Mucosa of descending colon (tissue), 3 donors: ENCODE measurements at regions not wholly inside any gene's neighbourhood (a gene's known extent, or its start where the extent isn't known, plus 50 kb on each side); places are given as distances from the start of the nearest gene placed in this dataset.

Source experiments
- ATAC-seq: fragments of 200-7000 bp; cut with Tn5 transposase; one replicate; pipeline ENCODE4 v1.9.1; 2020; ENCODE audit warnings: mild to moderate bottlenecking, moderate library complexity
- DNase-seq, 3 donors: peaks; one replicate each; pipeline ENCODE4 v3.0.0-alpha.2; 2020
- H3K36me3 ChIP-seq: fragments of 200-600 bp; one replicate; pipeline ENCODE4 v1.8.0; 2021; ENCODE audit warnings: low read depth, mild to moderate bottlenecking
- H3K4me1 ChIP-seq: fragments of 200-600 bp; one replicate; pipeline ENCODE4 v1.8.0; 2021; ENCODE audit warnings: low read depth, mild to moderate bottlenecking
- H3K4me3 ChIP-seq: fragments of 200-600 bp; one replicate; pipeline ENCODE4 v1.8.0; 2021; ENCODE audit warnings: mild to moderate bottlenecking
- H3K9me3 ChIP-seq: fragments of 200-600 bp; one replicate; pipeline ENCODE4 v1.8.0; 2021; ENCODE audit warnings: mild to moderate bottlenecking
- intact Hi-C, 2 donors: fragments of 100-400 bp; cut with DNase I in 1 of 2; cut with micrococcal nuclease in 1 of 2; formaldehyde crosslinking; loops; one replicate each; pipeline versions ENCODE4 v1.11.0 to v1.11.1; 2022; cut with DNase I, micrococcal nuclease
- TF ChIP-seq, protein P1 (sequence below): fragments of 200-600 bp; IDR thresholded peaks from one replicate; pipeline ENCODE4 v1.8.0; 2022; ENCODE audit warnings: antibody characterized with exemption, mild to moderate bottlenecking
- donor health status: DM: no; HTN: no; CAD: no; lungs with moderate emphysema.
- donor health status: DM: no; HTN: no; CAD: no.
- donor health status: DM: no; HTN: yes; CAD: no.

DNA sequence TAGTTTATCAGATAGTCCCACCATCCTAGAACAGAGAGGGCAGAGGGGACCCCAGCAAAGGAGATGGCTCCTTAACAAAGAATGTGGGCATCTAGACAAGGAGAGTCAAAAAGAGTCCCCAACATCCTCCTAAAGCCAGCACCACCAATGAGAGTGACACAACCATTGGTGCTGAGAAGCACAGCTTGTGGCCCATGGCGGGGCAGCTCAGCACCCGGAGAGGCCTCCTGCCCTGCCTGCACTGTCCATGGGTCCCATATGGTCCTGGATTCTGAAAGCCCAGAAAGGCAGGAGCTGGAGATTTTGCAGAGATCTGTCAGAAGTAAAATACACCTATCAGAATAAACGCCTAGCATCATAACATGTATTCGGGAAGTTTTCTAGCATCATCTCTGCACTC, 311.8 kb upstream of the ZNF32 start:
- no peak overlapping the region for H3K4me3 ChIP-seq
- ATAC-seq (no peak), DNase-seq (no peak)
- no peaks in the 10 kb centered on the region for H3K36me3 ChIP-seq
- peaks cover 3% of the 10 kb centered on the region for H3K4me1 ChIP-seq
- TF ChIP-seq, protein P1, sequence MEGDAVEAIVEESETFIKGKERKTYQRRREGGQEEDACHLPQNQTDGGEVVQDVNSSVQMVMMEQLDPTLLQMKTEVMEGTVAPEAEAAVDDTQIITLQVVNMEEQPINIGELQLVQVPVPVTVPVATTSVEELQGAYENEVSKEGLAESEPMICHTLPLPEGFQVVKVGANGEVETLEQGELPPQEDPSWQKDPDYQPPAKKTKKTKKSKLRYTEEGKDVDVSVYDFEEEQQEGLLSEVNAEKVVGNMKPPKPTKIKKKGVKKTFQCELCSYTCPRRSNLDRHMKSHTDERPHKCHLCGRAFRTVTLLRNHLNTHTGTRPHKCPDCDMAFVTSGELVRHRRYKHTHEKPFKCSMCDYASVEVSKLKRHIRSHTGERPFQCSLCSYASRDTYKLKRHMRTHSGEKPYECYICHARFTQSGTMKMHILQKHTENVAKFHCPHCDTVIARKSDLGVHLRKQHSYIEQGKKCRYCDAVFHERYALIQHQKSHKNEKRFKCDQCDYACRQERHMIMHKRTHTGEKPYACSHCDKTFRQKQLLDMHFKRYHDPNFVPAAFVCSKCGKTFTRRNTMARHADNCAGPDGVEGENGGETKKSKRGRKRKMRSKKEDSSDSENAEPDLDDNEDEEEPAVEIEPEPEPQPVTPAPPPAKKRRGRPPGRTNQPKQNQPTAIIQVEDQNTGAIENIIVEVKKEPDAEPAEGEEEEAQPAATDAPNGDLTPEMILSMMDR, result no peak
- intact Hi-C loops, result no loop called here
- no peaks in the 10 kb centered on the region for H3K9me3 ChIP-seq

DNA sequence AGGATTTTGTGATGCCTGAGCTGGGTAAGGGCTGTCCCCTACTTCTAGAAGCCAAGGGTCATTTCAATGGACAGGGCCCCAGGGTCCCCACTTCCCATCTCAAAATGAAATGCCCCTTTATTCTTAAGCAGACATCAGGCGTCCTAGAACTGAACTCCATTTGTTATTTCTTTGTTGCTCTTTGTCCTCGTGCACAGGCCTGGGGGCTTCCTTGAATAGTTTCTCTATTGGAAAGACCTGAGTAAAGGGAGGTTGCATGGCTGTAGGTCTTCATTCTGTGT, 311.4 kb upstream of the ZNF32 start:
- H3K36me3 ChIP-seq, result no peaks in the 10 kb centered on the region
- H3K4me1 ChIP-seq, result no peaks in the 10 kb centered on the region
- no peak for ATAC-seq
- intact Hi-C loops, result no loop called here
- no peak overlapping the region for H3K4me3 ChIP-seq
- no peaks in the 10 kb centered on the region for H3K9me3 ChIP-seq
- no peak for DNase-seq
- TF ChIP-seq, protein P1, result no peak

DNA sequence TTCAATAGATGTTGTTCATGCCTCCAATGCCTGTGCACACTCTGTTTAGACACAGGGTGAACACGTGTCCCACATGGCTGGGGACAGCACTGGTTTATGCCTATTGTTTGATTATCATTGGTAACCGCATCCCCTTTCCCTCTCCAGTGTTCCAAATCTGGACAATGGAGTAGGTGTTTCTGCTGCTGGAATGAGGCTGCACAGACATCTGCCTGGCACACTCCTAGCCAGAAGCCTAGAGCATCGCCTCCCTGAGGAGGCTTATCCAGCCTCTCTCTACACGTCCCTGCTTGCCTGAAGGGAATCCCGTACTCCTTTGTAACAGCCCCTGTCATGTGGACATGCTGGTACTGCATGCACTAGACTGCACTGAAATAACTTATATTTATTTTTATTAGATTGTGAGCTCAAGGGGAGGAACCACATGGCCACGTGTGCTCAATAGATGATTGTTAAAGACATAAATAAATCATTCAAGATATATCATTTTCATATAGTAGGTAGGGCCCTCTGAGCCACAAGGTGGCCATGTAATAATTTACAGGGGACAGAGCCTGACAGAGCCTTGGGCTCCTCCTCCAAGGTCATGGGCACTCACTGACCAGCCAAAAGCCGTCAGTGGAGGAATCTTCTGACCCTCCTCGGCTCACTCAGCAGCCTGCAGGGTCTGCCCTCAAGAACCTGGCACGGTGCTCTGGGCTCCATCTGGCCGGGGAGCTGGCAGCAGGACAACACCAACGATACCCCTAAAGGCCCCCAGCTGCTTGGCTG, 310.9 kb upstream of the ZNF32 start:
- no peaks in the 10 kb centered on the region for H3K9me3 ChIP-seq
- intact Hi-C loops, result no loop called here
- no peaks in the 10 kb centered on the region for H3K36me3 ChIP-seq
- DNase-seq (no peak), ATAC-seq (no peak)
- H3K4me3 ChIP-seq, result no peak overlapping the region
- no peaks in the 10 kb centered on the region for H3K4me1 ChIP-seq
- TF ChIP-seq, protein P1, result no peak

DNA sequence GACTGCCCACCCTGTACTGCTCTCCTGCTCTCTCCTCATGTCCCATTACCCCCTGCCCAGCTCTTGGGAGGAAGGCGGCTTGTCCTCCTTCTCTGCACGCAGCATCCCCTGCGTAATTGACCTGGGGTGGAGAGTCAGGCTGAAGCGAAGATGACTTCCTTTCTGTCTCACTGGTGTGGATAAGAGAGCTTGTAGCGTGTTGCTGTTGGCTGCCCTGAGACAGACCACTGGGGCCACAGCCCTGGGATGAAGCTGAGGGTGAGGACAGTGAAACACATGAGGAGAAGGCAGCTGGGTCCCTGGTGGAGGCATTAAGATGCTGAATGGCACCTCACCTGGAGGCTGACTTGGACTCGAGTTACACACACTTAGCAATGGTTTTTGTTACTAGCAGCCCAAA, 310.3 kb upstream of the ZNF32 start:
- ATAC-seq (no peak), DNase-seq (no peak)
- Histone ChIP-seq H3K36me3 (no peaks in the 10 kb centered on the region), H3K9me3 (no peaks in the 10 kb centered on the region), H3K4me3 (no peak overlapping the region), H3K4me1 (no peaks in the 10 kb centered on the region)
- TF ChIP-seq, protein P1, result no peak
- intact Hi-C loops, result no loop called here

DNA sequence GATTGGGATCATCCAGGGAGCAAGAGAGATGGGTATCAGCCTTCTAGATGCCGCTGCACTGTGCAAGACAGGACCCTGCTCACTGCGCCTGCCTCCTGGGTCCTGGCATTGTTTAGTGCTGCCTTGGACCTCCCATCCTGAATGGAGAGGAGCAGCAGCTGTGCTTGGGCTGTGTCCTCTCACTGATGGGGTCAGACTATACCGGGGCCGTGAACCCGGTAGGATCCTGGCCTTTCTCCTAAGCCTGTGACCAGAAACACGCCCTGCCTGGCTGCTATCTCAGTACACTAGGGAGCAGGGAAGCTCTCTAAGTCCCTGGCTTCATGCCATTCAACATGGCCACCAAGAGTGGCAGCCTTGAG, 309.4 kb upstream of the ZNF32 start:
- ATAC-seq, result no peak
- TF ChIP-seq, protein P1, result no peak
- DNase-seq, result no peak
- Histone ChIP-seq H3K4me3 (no peak overlapping the region), H3K4me1 (no peaks in the 10 kb centered on the region), H3K9me3 (no peaks in the 10 kb centered on the region), H3K36me3 (no peaks in the 10 kb centered on the region)
- intact Hi-C loops, result no loop called here
